ENCODE measurements at regions not wholly inside any gene's neighbourhood (a gene's known extent, or its start where the extent isn't known, plus 50 kb on each side); places are given as distances from the start of the nearest gene placed in this dataset.
"Not testable (repeated sequence)": the region's sequence is repeated elsewhere in the genome, so short reads cannot be mapped to it uniquely, and the experiment has no call there.

- TF ChIP-seq CTCF (IDR thresholded peaks at IDR 0.05; ENCODE audit: extremely low read depth, insufficient read depth, missing control alignments): no peak
- DNase-seq (ENCODE audit: low spot score): no peak
- in situ Hi-C loops (cut with MboI; ENCODE audit: low pct_unique_long_range_greater_than_20kb, low sequenced_read_pairs, unreplicated experiment): no loop called here
Measured at GRCh38 chr6:14546036-14546435, 428.5 kb downstream of the CD83 start.

- in situ Hi-C loops (cut with MboI; ENCODE audit: low pct_unique_long_range_greater_than_20kb, low sequenced_read_pairs, unreplicated experiment): no loop called here
- DNase-seq (ENCODE audit: low spot score): no peak
- TF ChIP-seq CTCF (IDR thresholded peaks at IDR 0.05; ENCODE audit: extremely low read depth, insufficient read depth, missing control alignments): no peak
Measured at GRCh38 chr6:14547284-14547998, 429.9 kb downstream of the CD83 start.

- no peak for DNase-seq (ENCODE audit: low spot score)
- TF ChIP-seq CTCF (IDR thresholded peaks at IDR 0.05; ENCODE audit: extremely low read depth, insufficient read depth, missing control alignments): no peak
- in situ Hi-C loops (cut with MboI; ENCODE audit: low pct_unique_long_range_greater_than_20kb, low sequenced_read_pairs, unreplicated experiment): no loop called here
Measured at GRCh38 chr6:14549304-14549770, 431.8 kb downstream of the CD83 start.

GRCh38 chr6:14549871-14550270, 432.3 kb downstream of the CD83 start:
- in situ Hi-C loops (cut with MboI; ENCODE audit: low pct_unique_long_range_greater_than_20kb, low sequenced_read_pairs, unreplicated experiment): no loop called here
- no peak for TF ChIP-seq CTCF (IDR thresholded peaks at IDR 0.05; ENCODE audit: extremely low read depth, insufficient read depth, missing control alignments)
- DNase-seq (ENCODE audit: low spot score): no peak

GRCh38 chr6:14550410-14550809, 432.8 kb downstream of the CD83 start:
- no peak for DNase-seq (ENCODE audit: low spot score)
- in situ Hi-C loops (cut with MboI; ENCODE audit: low pct_unique_long_range_greater_than_20kb, low sequenced_read_pairs, unreplicated experiment): no loop called here
- no peak for TF ChIP-seq CTCF (IDR thresholded peaks at IDR 0.05; ENCODE audit: extremely low read depth, insufficient read depth, missing control alignments)

- no peak for TF ChIP-seq CTCF (IDR thresholded peaks at IDR 0.05; ENCODE audit: extremely low read depth, insufficient read depth, missing control alignments)
- in situ Hi-C loops (cut with MboI; ENCODE audit: low pct_unique_long_range_greater_than_20kb, low sequenced_read_pairs, unreplicated experiment): no loop called here
- no peak for DNase-seq (ENCODE audit: low spot score)
Measured at GRCh38 chr6:14550822-14551221, 433.2 kb downstream of the CD83 start.

GRCh38 chr6:14551601-14552000, 434.0 kb downstream of the CD83 start:
- DNase-seq (ENCODE audit: low spot score); in situ Hi-C loops (cut with MboI; ENCODE audit: low pct_unique_long_range_greater_than_20kb, low sequenced_read_pairs, unreplicated experiment): not testable (repeated sequence)

Measured in GM13977 (cell line).